A673 (cell line): ENCODE measurements at regions not wholly inside any gene's neighbourhood (a gene's known extent, or its start where the extent isn't known, plus 50 kb on each side); places are given as distances from the start of the nearest gene placed in this dataset.

Source experiments
- BruUV-seq: library from RNA; stranded (reverse); fragments of 400-500 nt; replicated peaks from 2 replicates; lab custom pipeline; 2021; lab: Mats Ljungman, UMichigan
- CTCF ChIA-PET: fragments of 300-600 bp; sonication (Branson Sonifier 250); formaldehyde crosslinking; loops from one replicate; lab custom pipeline; 2022; ENCODE audit warnings: antibody characterized with exemption; lab: Charles Lee
- POLR2A ChIA-PET: fragments of 300-600 bp; sonication (Branson Sonifier 250); formaldehyde crosslinking; loops from one replicate; lab custom pipeline; 2022; ENCODE audit warnings: antibody characterized with exemption; ENCODE audit not compliant: low non-redundant PET; lab: Charles Lee
- DNase-seq: peaks from one replicate; pipeline ENCODE4 v3.0.0-alpha.2; 2015; ENCODE audit warnings: low spot score
- H3K27ac ChIP-seq: fragments of 200-600 bp; sonication (generic); 2 replicates; pipeline ENCODE4 v1.5.1; 2016; ENCODE audit warnings: mixed run types, low read depth, mild to moderate bottlenecking, mixed read lengths, antibody characterized with exemption, low read length; ENCODE audit not compliant: poor library complexity, severe bottlenecking
- H3K27me3 ChIP-seq: fragments of 200-600 bp; sonication (generic); replicated peaks from 2 replicates; pipeline ENCODE4 v1.6.1; 2017; ENCODE audit warnings: mixed run types, low read depth, mild to moderate bottlenecking, mixed read lengths, antibody characterized with exemption, low read length; ENCODE audit not compliant: insufficient read depth, poor library complexity
- H3K36me3 ChIP-seq: fragments of 200-600 bp; sonication (generic); 2 replicates; pipeline ENCODE4 v1.6.1; 2016; ENCODE audit warnings: mixed run types, mild to moderate bottlenecking, mixed read lengths, antibody characterized with exemption, low read length; ENCODE audit not compliant: insufficient read depth, poor library complexity, severe bottlenecking
- H3K4me1 ChIP-seq: fragments of 200-600 bp; sonication (generic); 2 replicates; pipeline ENCODE4 v1.6.1; 2017; ENCODE audit warnings: mixed run types, mild to moderate bottlenecking, mixed read lengths, antibody characterized with exemption, low read length; ENCODE audit not compliant: insufficient read depth, poor library complexity, severe bottlenecking
- H3K4me3 ChIP-seq: fragments of 200-600 bp; sonication (generic); 2 replicates; pipeline ENCODE4 v1.5.1; 2016; ENCODE audit warnings: low read depth, mixed run types, mild to moderate bottlenecking, mixed read lengths, low read length; ENCODE audit not compliant: poor library complexity, severe bottlenecking
- H3K9me3 ChIP-seq: fragments of 200-600 bp; sonication (generic); 2 replicates; pipeline ENCODE4 v1.6.1; 2016; ENCODE audit warnings: mixed run types, low read depth, mild to moderate bottlenecking, mixed read lengths, antibody characterized with exemption, low read length; ENCODE audit not compliant: poor library complexity, severe bottlenecking
- CTCF ChIP-seq: fragments of 300-800, 200-600 bp; sonication (generic); conservative IDR thresholded peaks from 2 replicates; pipeline ENCODE4 v1.5.1; 2017; ENCODE audit warnings: low read depth, mild to moderate bottlenecking, antibody characterized with exemption, low read length, moderate library complexity, mixed read lengths
- EZH2 ChIP-seq: fragments of 200-600 bp; sonication (generic); IDR thresholded peaks from 2 replicates; pipeline ENCODE4 v1.6.1; 2017; ENCODE audit warnings: borderline replicate concordance, low read depth, mild to moderate bottlenecking, mixed read lengths, antibody characterized with exemption, low read length; ENCODE audit not compliant: poor library complexity, severe bottlenecking
- intact Hi-C: fragments of 100-400 bp; cut with micrococcal nuclease; formaldehyde crosslinking; loops from one replicate; pipeline ENCODE4 v1.10.0; 2022; ENCODE audit not compliant: unreplicated experiment

- no peaks in the 10 kb centered on the region for H3K27me3 ChIP-seq
- no peak overlapping the region for H3K4me3 ChIP-seq
- DNase-seq, result peak; percentile 1
- no peaks in the 10 kb centered on the region for H3K9me3 ChIP-seq
- ChIA-PET CTCF (interaction anchor here (1.5 kb wide), 1 partner anchor 16 kb away, joined by 4 read pairs; no protein-coding TSS in a partner anchor), POLR2A (no interaction called here)
- TF ChIP-seq CTCF, result no peak
- no peak overlapping the region for H3K27ac ChIP-seq
- H3K36me3 ChIP-seq, result no peaks in the 10 kb centered on the region
- intact Hi-C loops, result no loop called here
- H3K4me1 ChIP-seq, result no peaks in the 10 kb centered on the region
- no TSS peak for BruUV-seq
Observed at GRCh38 chr4:89556601-89557305, 249.2 kb upstream of the GPRIN3 start.

GRCh38 chr4:89551191-89551590, 243.6 kb upstream of the GPRIN3 start:
- H3K4me3 ChIP-seq, result no peak overlapping the region
- no TSS peak for BruUV-seq
- H3K27ac ChIP-seq, result no peak overlapping the region
- H3K4me1 ChIP-seq, result no peaks in the 10 kb centered on the region
- ChIA-PET POLR2A (no interaction called here), CTCF (no interaction called here)
- intact Hi-C loops, result no loop called here
- H3K27me3 ChIP-seq, result no peaks in the 10 kb centered on the region
- no peaks in the 10 kb centered on the region for H3K36me3 ChIP-seq
- H3K9me3 ChIP-seq, result no peaks in the 10 kb centered on the region
- TF ChIP-seq EZH2, result no peak
- no peak for TF ChIP-seq CTCF
- DNase-seq, result no peak

- ChIA-PET POLR2A (no interaction called here), CTCF (no interaction called here)
- no TSS peak for BruUV-seq
- no peak for DNase-seq
- Histone ChIP-seq H3K27ac (no peak overlapping the region), H3K27me3 (no peaks in the 10 kb centered on the region), H3K36me3 (no peaks in the 10 kb centered on the region), H3K4me1 (no peaks in the 10 kb centered on the region), H3K9me3 (no peaks in the 10 kb centered on the region), H3K4me3 (no peak overlapping the region)
- intact Hi-C loops, result no loop called here
- TF ChIP-seq CTCF (no peak), EZH2 (no peak)
Observed at GRCh38 chr4:89549907-89550306, 242.3 kb upstream of the GPRIN3 start.
